NCI-H1105 treated with DMSO at 0.1 percent for 48 hours (cell line): ENCODE measurements at regions not wholly inside any gene's neighbourhood (a gene's known extent, or its start where the extent isn't known, plus 50 kb on each side); places are given as distances from the start of the nearest gene placed in this dataset.
A peak's percentile ranks its signal among the peaks of the same experiment; 100 is the strongest.

Experiments
- DNase-seq: peaks from one replicate; lab custom pipeline; 2025; lab: John Stamatoyannopoulos, UW

DNA sequence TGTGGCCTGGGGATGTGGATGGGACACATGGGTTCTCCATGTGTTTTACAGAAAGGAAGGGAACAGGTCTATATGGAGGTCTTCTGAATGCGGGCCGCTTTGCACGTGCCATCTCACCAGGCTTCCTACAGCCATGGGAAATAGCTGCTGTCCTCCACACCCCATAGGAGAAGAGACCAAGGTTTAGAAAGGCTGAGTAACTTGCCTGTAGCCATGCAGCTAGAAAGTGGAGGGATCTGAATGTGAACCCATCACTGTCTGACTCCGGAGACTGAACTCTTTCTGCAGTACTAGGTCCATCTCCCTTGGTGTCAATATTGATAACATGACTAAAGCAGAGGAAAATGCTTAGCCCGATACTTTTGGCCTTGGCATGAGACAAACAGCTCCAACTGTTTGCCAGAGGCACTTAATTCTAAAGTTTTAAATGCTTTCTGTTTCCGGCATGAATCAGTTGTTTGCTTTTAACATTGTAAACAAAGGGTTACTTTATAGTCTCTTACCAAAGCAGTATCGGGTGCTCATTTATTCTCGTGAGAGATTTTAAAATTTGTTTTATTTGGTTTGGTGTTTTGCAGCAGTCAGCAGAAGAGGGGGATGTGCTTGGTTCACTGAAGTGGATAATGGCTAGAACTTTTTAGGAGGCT, 64.8 kb upstream of the LOXL4 start:
- DNase-seq, result peak; percentile 19

GRCh38 chr10:98331885-98332284, 63.9 kb upstream of the LOXL4 start:
- no peak for DNase-seq

GRCh38 chr10:98330987-98331386, 63.0 kb upstream of the LOXL4 start:
- DNase-seq, result no peak

DNA sequence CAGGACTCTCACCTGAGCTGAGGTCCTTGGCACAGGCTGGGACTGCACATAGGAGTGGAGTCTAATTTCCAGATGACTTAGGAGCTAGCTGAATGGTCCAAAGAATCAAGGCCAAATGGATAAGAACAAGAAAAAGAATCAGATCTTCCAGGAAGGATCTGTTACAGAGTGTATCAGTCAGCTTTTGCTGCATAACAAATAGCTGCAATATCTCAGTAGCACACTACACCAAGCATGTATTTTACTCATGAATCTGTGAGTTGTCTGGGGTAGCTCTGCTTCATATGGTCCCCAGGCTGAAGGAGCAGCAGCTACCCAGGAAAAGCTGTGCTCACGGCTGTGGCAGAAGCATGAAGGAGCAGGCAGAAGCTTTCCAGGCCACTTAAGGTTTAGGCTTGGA, 60.6 kb upstream of the LOXL4 start:
- DNase-seq, result no peak

GRCh38 chr10:98328163-98328562, 60.2 kb upstream of the LOXL4 start:
- no peak for DNase-seq

GRCh38 chr10:98326621-98327027, 58.6 kb upstream of the LOXL4 start:
- no peak for DNase-seq

GRCh38 chr10:98323221-98324164, 55.5 kb upstream of the LOXL4 start:
- peak; percentile 45 for DNase-seq

GRCh38 chr10:98321186-98321780, 53.3 kb upstream of the LOXL4 start:
- no peak for DNase-seq

DNA sequence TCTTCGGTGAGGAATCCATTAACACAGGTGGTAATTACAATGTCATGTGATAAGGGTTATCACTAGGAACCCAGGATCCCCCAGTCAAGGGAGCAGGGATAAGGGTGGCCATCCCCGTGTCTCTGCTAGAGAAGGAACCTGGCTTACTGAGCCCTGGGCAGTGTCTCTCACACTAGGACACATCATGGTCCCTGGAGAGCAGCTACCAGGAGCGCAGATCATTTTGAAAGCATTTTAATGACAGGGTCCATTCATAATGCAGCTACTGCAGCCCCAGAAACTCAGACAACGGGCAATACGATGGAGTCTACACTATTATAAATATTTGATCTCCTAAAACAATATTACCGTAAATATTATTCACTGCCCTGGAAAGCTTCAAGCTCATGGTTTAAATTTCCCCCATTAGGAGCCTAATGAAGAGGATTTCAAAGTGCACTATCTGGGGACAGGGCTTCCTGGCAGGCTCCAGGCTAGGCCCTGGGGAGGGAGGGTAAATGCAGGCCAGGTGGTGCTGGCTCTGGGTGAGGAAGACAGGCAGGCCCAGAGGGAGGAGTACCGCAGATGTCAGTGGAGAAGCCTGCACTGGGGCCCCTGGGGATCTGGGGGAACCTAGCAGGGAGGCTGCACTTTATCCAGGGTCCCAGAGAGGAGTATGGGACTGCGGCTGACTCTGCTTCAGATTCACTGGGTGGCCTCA, 52.6 kb upstream of the LOXL4 start:
- no peak for DNase-seq

DNA sequence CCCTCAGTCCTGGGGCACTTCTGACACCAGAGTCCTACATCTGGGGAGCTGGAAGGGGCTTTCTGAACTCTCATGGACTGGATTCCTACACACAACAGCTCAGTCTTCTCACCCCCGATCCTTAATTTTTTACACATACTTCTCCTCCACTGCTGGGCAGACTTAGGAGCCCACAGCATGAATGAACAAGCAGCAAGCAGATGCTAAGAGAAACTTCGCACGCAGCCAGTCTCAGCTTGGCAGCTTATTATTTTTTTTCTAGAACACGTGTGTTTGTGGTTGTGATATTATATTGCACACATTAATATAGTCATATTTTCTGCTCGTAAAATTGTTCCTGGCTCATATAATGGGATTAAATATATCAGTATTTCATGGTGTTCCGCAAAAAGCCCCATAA, 50.9 kb upstream of the LOXL4 start:
- DNase-seq, result no peak
